ENCODE measurements at regions not wholly inside any gene's neighbourhood (a gene's known extent, or its start where the extent isn't known, plus 50 kb on each side); places are given as distances from the start of the nearest gene placed in this dataset.

- FAIRE-seq: no peak
- DNase-seq (ENCODE audit: low spot score): no peak
Observed at GRCh38 chr6:159483259-159483658, 209.8 kb downstream of the SOD2 start.

- no peak for FAIRE-seq
Observed at GRCh38 chr6:159481897-159482296, 211.1 kb downstream of the SOD2 start.

GRCh38 chr6:159480471-159480870 lies 212.6 kb downstream of the SOD2 start:
- DNase-seq (ENCODE audit: low spot score): no peak
- FAIRE-seq: no peak

More at GRCh38 chr6:159481897-159482296, 211.1 kb downstream of the SOD2 start:
- no peak for DNase-seq (ENCODE audit: low spot score)

GRCh38 chr6:159479146-159479545 lies 213.9 kb downstream of the SOD2 start:
- FAIRE-seq: no peak
- DNase-seq (ENCODE audit: low spot score): no peak

GRCh38 chr6:159473475-159474263 lies 219.4 kb downstream of the SOD2 start:
- DNase-seq (ENCODE audit: low spot score) (no peak), FAIRE-seq (no peak)

GRCh38 chr6:159470397-159470796 lies 222.6 kb downstream of the SOD2 start:
- no peak for FAIRE-seq
- DNase-seq (ENCODE audit: low spot score): no peak

- FAIRE-seq (no peak), DNase-seq (ENCODE audit: low spot score) (no peak)
Observed at GRCh38 chr6:159469443-159469842, 223.6 kb downstream of the SOD2 start.

GRCh38 chr6:159468994-159469393 lies 224.0 kb downstream of the SOD2 start:
- FAIRE-seq (no peak), DNase-seq (ENCODE audit: low spot score) (no peak)

GRCh38 chr6:159467473-159468041 lies 225.5 kb downstream of the SOD2 start:
- DNase-seq (ENCODE audit: low spot score) (no peak), FAIRE-seq (no peak)

- FAIRE-seq (no peak), DNase-seq (ENCODE audit: low spot score) (no peak)
Observed at GRCh38 chr6:159466926-159467325, 226.1 kb downstream of the SOD2 start.

GRCh38 chr6:159464816-159465215 lies 228.2 kb downstream of the SOD2 start:
- FAIRE-seq (no peak), DNase-seq (ENCODE audit: low spot score) (no peak)

- no peak for FAIRE-seq
- DNase-seq (ENCODE audit: low spot score): no peak
Observed at GRCh38 chr6:159463119-159463829, 229.8 kb downstream of the SOD2 start.

GRCh38 chr6:159462431-159462830 lies 230.6 kb downstream of the SOD2 start:
- no peak for DNase-seq (ENCODE audit: low spot score)

GRCh38 chr6:159461998-159462397 lies 231.0 kb downstream of the SOD2 start:
- FAIRE-seq (no peak), DNase-seq (ENCODE audit: low spot score) (no peak)

More at GRCh38 chr6:159462431-159462830, 230.6 kb downstream of the SOD2 start:
- no peak for FAIRE-seq

- DNase-seq (ENCODE audit: low spot score): no peak
- no peak for FAIRE-seq
Observed at GRCh38 chr6:159461266-159461665, 231.8 kb downstream of the SOD2 start.

- no peak for FAIRE-seq
- DNase-seq (ENCODE audit: low spot score): no peak
Observed at GRCh38 chr6:159460476-159460875, 232.6 kb downstream of the SOD2 start.

- no peak for FAIRE-seq
- no peak for DNase-seq (ENCODE audit: low spot score)
Observed at GRCh38 chr6:159456349-159456748, 236.7 kb downstream of the SOD2 start.

- FAIRE-seq (no peak), DNase-seq (ENCODE audit: low spot score) (no peak)
Observed at GRCh38 chr6:159455700-159456274, 237.3 kb downstream of the SOD2 start.

GRCh38 chr6:159450815-159451465 lies 242.1 kb downstream of the SOD2 start:
- FAIRE-seq: no peak
- DNase-seq (ENCODE audit: low spot score): no peak

GRCh38 chr6:159446340-159446739 lies 246.7 kb downstream of the SOD2 start:
- DNase-seq (ENCODE audit: low spot score) (no peak), FAIRE-seq (no peak)

- DNase-seq (ENCODE audit: low spot score) (no peak), FAIRE-seq (no peak)
Observed at GRCh38 chr6:159445351-159445750, 247.7 kb downstream of the SOD2 start.

Data from RCC 7860 (cell line).